H1 (cell line): ENCODE measurements at regions not wholly inside any gene's neighbourhood (a gene's known extent, or its start where the extent isn't known, plus 50 kb on each side); places are given as distances from the start of the nearest gene placed in this dataset.

ENCODE experiments used
- CTCF ChIA-PET: fragments of 300-600 bp; sonication (Branson Sonifier 250); formaldehyde crosslinking; loops from one replicate; lab custom pipeline; 2021; ENCODE audit not compliant: partially characterized antibody; lab: Charles Lee
- POLR2A ChIA-PET: fragments of 300-600 bp; sonication (Branson Sonifier 250); formaldehyde crosslinking; loops from one replicate; lab custom pipeline; 2021; ENCODE audit warnings: inconsistent platforms; ENCODE audit not compliant: partially characterized antibody; lab: Charles Lee
- DNase-seq, 2 experiments: peaks; one replicate each; pipeline versions ENCODE4 v3.0.0 to v3.0.0-alpha.2; 2010 to 2022; ENCODE audit warnings: low spot score in 2 of 2, low read depth in 1 of 2, mixed read lengths in 1 of 2
- FAIRE-seq: peaks from 2 replicates; lab custom pipeline; 2011; peaks lifted over from hg19 to GRCh38; lab: Jason Lieb, UNC
- H2AFZ ChIP-seq: 2 replicates; pipeline ENCODE4 v1.8.1; 2012; ENCODE audit warnings: low read length, inconsistent platforms
- H2AK5ac ChIP-seq: 2 replicates; pipeline ENCODE4 v1.6.1; 2013; ENCODE audit warnings: low read depth, low read length
- H2BK120ac ChIP-seq: replicated peaks from 2 replicates; pipeline ENCODE3; 2013; ENCODE audit warnings: low read depth, low read length, inconsistent platforms
- H2BK12ac ChIP-seq: 2 replicates; pipeline ENCODE4 v1.6.1; 2013; ENCODE audit warnings: low read depth, low read length
- H2BK15ac ChIP-seq: 2 replicates; pipeline ENCODE4 v1.6.1; 2013; ENCODE audit warnings: low read length
- H2BK20ac ChIP-seq: 2 replicates; pipeline ENCODE4 v1.6.1; 2013; ENCODE audit warnings: low read length
- H2BK5ac ChIP-seq: 2 replicates; pipeline ENCODE4 v1.6.1; 2013; ENCODE audit warnings: low read depth, low read length
- H3K14ac ChIP-seq: 2 replicates; pipeline ENCODE4 v1.6.1; 2013; ENCODE audit warnings: inconsistent platforms; ENCODE audit not compliant: insufficient read length
- H3K18ac ChIP-seq: 2 replicates; pipeline ENCODE4 v1.6.1; 2013; ENCODE audit warnings: low read length; ENCODE audit errors: extremely low read depth
- H3K23ac ChIP-seq: 2 replicates; pipeline ENCODE4 v1.6.1; 2013; ENCODE audit warnings: inconsistent platforms; ENCODE audit not compliant: insufficient read length
- H3K23me2 ChIP-seq: 2 replicates; pipeline ENCODE4 v1.6.1; 2013; ENCODE audit warnings: low read depth, low read length
- H3K27ac ChIP-seq: 2 replicates; pipeline ENCODE4 v1.6.1; 2011; ENCODE audit warnings: low read depth, low read length, inconsistent platforms
- H3K27me3 ChIP-seq, 4 experiments: replicated peaks in 1 of 4; 1 replicate in 1 of 4; 2 replicates in 3 of 4; pipeline versions ENCODE4 v1.6.1 to v1.8.1; 2011 to 2013; ENCODE audit warnings: low read length in 3 of 4, mild to moderate bottlenecking in 3 of 4, inconsistent platforms in 2 of 4, mixed read lengths in 2 of 4, moderate library complexity in 1 of 4; ENCODE audit not compliant: control insufficient read depth in 3 of 4, insufficient read depth in 3 of 4; ENCODE audit errors: extremely low read depth in 1 of 4
- H3K36me3 ChIP-seq, 4 experiments: 2 replicates each; pipeline versions ENCODE4 v1.6.1 to v1.8.1; 2011 to 2013; ENCODE audit warnings: mild to moderate bottlenecking in 4 of 4, low read length in 3 of 4, moderate library complexity in 2 of 4, control low read depth in 1 of 4, inconsistent platforms in 1 of 4; ENCODE audit not compliant: insufficient read depth in 4 of 4, control insufficient read depth in 2 of 4
- H3K4ac ChIP-seq: replicated peaks from 2 replicates; pipeline ENCODE3; 2013; ENCODE audit warnings: low read length, low read depth, mixed read lengths, inconsistent platforms; ENCODE audit not compliant: insufficient read length
- H3K4me1 ChIP-seq, 4 experiments: replicated peaks in 1 of 4; 1 replicate in 1 of 4; 2 replicates in 3 of 4; pipeline versions ENCODE4 v1.6.1 to v1.8.1; 2011 to 2013; ENCODE audit warnings: low read length in 3 of 4, inconsistent platforms in 2 of 4, mixed read lengths in 1 of 4; ENCODE audit not compliant: insufficient read depth in 4 of 4, control insufficient read depth in 3 of 4
- H3K4me2 ChIP-seq, 2 experiments: 2 replicates each; pipeline versions ENCODE4 v1.6.1 to v1.8.1; 2011 to 2013; ENCODE audit warnings: low read depth in 2 of 2, low read length in 2 of 2, control low read depth in 1 of 2, inconsistent platforms in 1 of 2, mild to moderate bottlenecking in 1 of 2; ENCODE audit not compliant: insufficient read depth in 1 of 2
- H3K4me3 ChIP-seq, 4 experiments: fragments of 200-600, 300-600 bp in 1 of 4; sonication (generic), shearing (Covaris generic), sonication (Bioruptor Twin) in 1 of 4; 2 replicates each; pipeline versions ENCODE4 v1.5.1 to v1.8.1; 2011 to 2016; ENCODE audit warnings: low read length in 4 of 4, low read depth in 3 of 4, control low read depth in 2 of 4, inconsistent platforms in 2 of 4, mild to moderate bottlenecking in 2 of 4, mixed read lengths in 1 of 4, moderate library complexity in 1 of 4; ENCODE audit not compliant: insufficient read depth in 2 of 4; ENCODE audit errors: extremely low read depth in 1 of 4
- H3K56ac ChIP-seq: replicated peaks from 2 replicates; pipeline ENCODE3; 2013; ENCODE audit warnings: low read depth, mild to moderate bottlenecking, mixed read lengths, low read length, inconsistent platforms; ENCODE audit not compliant: insufficient read length
- H3K79me1 ChIP-seq: 2 replicates; pipeline ENCODE4 v1.6.1; 2013; ENCODE audit warnings: low read depth, low read length, control low read depth
- H3K79me2 ChIP-seq, 2 experiments: 2 replicates each; pipeline versions ENCODE4 v1.6.1 to v1.8.1; 2012 to 2013; ENCODE audit warnings: low read length in 2 of 2, mild to moderate bottlenecking in 2 of 2, inconsistent platforms in 1 of 2; ENCODE audit not compliant: insufficient read depth in 2 of 2, control insufficient read depth in 1 of 2
- H3K9ac ChIP-seq, 4 experiments: replicated peaks in 1 of 4; 1 replicate in 1 of 4; 2 replicates in 3 of 4; pipeline versions ENCODE4 v1.6.1 to v1.8.1; 2011 to 2013; ENCODE audit warnings: low read depth in 3 of 4, low read length in 3 of 4, control low read depth in 2 of 4, mild to moderate bottlenecking in 2 of 4, moderate library complexity in 2 of 4, inconsistent platforms in 1 of 4; ENCODE audit errors: extremely low read depth in 1 of 4
- H3K9me3 ChIP-seq, 2 experiments: 2 replicates each; pipeline versions ENCODE4 v1.6.1 to v1.8.1; 2012 to 2013; ENCODE audit warnings: mild to moderate bottlenecking in 2 of 2, moderate library complexity in 2 of 2, control low read depth in 1 of 2, inconsistent platforms in 1 of 2, low read depth in 1 of 2, low read length in 1 of 2, mixed read lengths in 1 of 2; ENCODE audit not compliant: insufficient read depth in 2 of 2
- H4K20me1 ChIP-seq, 2 experiments: replicated peaks in 1 of 2; 2 replicates each; pipeline versions ENCODE3 to v1.8.1; 2011 to 2013; ENCODE audit warnings: inconsistent platforms in 2 of 2, low read length in 2 of 2, mild to moderate bottlenecking in 1 of 2; ENCODE audit not compliant: insufficient read depth in 2 of 2, control insufficient read depth in 1 of 2
- H4K5ac ChIP-seq: 2 replicates; pipeline ENCODE4 v1.6.1; 2013; ENCODE audit warnings: low read length, low read depth, mixed read lengths, inconsistent platforms; ENCODE audit not compliant: insufficient read length
- H4K8ac ChIP-seq: 2 replicates; pipeline ENCODE4 v1.8.0; 2013; ENCODE audit warnings: mild to moderate bottlenecking, moderate library complexity, low read length, inconsistent platforms; ENCODE audit not compliant: insufficient read depth; ENCODE audit errors: extremely low read depth
- H4K91ac ChIP-seq: replicated peaks from 2 replicates; pipeline ENCODE3; 2013; ENCODE audit warnings: low read length, mixed read lengths, inconsistent platforms; ENCODE audit not compliant: insufficient read length
- KDM5A ChIP-seq: fragments of 200-600 bp; IDR thresholded peaks from 2 replicates; pipeline ENCODE4 v1.7.1; 2012; ENCODE audit warnings: mild to moderate bottlenecking, low read length, inconsistent platforms, mixed read lengths
- RAD21 ChIP-seq, 2 experiments: IDR thresholded peaks in 1 of 2; conservative IDR thresholded peaks in 1 of 2; 2 replicates each; pipeline ENCODE4 v1.6.1; 2011; ENCODE audit warnings: low read depth in 2 of 2, low read length in 2 of 2, improper control_type of control experiment in 1 of 2, inconsistent platforms in 1 of 2, mild to moderate bottlenecking in 1 of 2, moderate library complexity in 1 of 2
- WGBS, 2 experiments: shearing (Covaris generic) in 1 of 2; methylation state at CpG; one replicate each; pipeline versions ENCODE4 v1.1.6 to v1.1.7; 2013 to 2015; ENCODE audit warnings: low lambda C conversion rate in 2 of 2, mixed read lengths in 2 of 2, inconsistent platforms in 1 of 2, low coverage in 1 of 2, missing lambda C conversion rate in 1 of 2; ENCODE audit not compliant: insufficient replicate concordance in 2 of 2, insufficient coverage in 1 of 2, insufficient read length in 1 of 2; ENCODE audit errors: extremely low coverage in 1 of 2, missing lambda C conversion rate in 1 of 2; 5-methylcytosine and 5-hydroxymethylcytosine counted together

- H3K56ac ChIP-seq: no peak overlapping the region
- H4K20me1 ChIP-seq: no peaks in the 10 kb centered on the region
- H3K79me1 ChIP-seq: no peaks in the 10 kb centered on the region
- no peak overlapping the region for H3K18ac ChIP-seq
- H2BK15ac ChIP-seq: no peak overlapping the region
- H3K27ac ChIP-seq: no peak overlapping the region
- H3K4ac ChIP-seq: no peak overlapping the region
- no peak overlapping the region for H3K4me2 ChIP-seq
- no peaks in the 10 kb centered on the region for H3K79me2 ChIP-seq
- no peak for FAIRE-seq
- H3K14ac ChIP-seq: no peak overlapping the region
- no peaks in the 10 kb centered on the region for H3K9me3 ChIP-seq
- no peaks in the 10 kb centered on the region for H3K23me2 ChIP-seq
- H4K5ac ChIP-seq: no peak overlapping the region
- no peak for DNase-seq
- H3K36me3 ChIP-seq: no peaks in the 10 kb centered on the region
- WGBS, 2 experiments: 79% methylated on average over 2 of the region's 2 CpGs; no CpG with 5 or more reads in 1 of the 2 experiments
- no peak overlapping the region for H4K91ac ChIP-seq
- peaks cover 0 to 3% (median 0%) of the 10 kb centered on the region in 4 experiments; a peak in 1 of 7 replicates for H3K4me1 ChIP-seq
- H3K27me3 ChIP-seq: no peaks in the 10 kb centered on the region
- H2BK20ac ChIP-seq: no peak overlapping the region
- POLR2A ChIA-PET: no interaction called here
- no peak overlapping the region for H2AFZ ChIP-seq
- H3K4me3 ChIP-seq: no peak overlapping the region
- H2BK120ac ChIP-seq: no peak overlapping the region
- H2AK5ac ChIP-seq: no peak overlapping the region
- H2BK12ac ChIP-seq: no peak overlapping the region
- TF ChIP-seq RAD21 (IDR thresholded peaks at IDR 0.05 in 1 of 2, conservative IDR thresholded peaks at IDR 0.05 in 1 of 2; ENCODE audit: low read depth in 2 of 2, low read length in 2 of 2): peak in 1 of 2 experiments; percentile 34; a peak in 2 of 4 replicates
- TF ChIP-seq KDM5A: no peak
- CTCF ChIA-PET: interaction anchor here (1.2 to 1.6 kb wide), 2 partner anchors 17 to 141 kb away, joined by 3 read pairs; no protein-coding TSS in a partner anchor
- no peak overlapping the region for H2BK5ac ChIP-seq
- H4K8ac ChIP-seq: no peak overlapping the region
- H3K9ac ChIP-seq: no peak overlapping the region
- H3K23ac ChIP-seq: no peak overlapping the region
These were observed 374.3 kb upstream of the GOT2 start for GRCh38 chr16:59108374-59108773.
